ENCODE measurements at regions not wholly inside any gene's neighbourhood (a gene's known extent, or its start where the extent isn't known, plus 50 kb on each side); places are given as distances from the start of the nearest gene placed in this dataset.

DNA sequence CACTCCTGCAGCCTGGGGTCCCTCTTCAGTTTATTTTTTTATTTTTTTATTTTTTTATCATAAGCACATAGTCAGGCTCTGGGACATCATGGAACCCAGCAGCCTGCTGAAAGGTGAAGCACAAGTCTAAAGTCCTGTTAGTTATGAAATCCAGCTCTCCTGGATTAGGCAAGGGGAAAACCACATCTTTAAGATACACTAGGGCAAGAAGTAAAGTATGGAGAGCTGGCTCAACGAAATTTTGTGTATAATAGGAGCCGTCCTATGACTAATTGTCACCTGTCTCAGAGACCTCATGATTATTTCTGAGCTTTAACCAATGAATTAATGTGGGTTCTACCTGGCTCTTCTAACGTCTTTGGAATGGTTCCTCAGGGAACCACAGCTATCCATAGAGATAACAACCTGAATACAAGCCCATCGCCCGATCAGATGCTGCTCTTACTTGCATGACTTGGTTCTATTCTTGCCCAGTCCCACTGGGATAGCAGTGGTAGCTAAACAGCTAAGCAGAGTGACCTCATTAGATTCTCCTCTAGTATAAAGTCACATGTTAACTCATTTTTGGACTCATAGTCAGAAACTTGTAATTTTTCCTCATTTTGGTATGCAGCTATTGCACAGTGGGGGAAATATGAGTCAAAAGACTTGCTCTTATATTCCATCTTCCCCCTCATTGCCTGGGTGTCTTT lies 122.7 kb downstream of the LMO4 start:
- Histone ChIP-seq H3K27ac (no peak overlapping the region), H3K4me3 (no peak overlapping the region), H3K4me1 (peaks cover 5% of the 10 kb centered on the region), H3K27me3 (no peaks in the 10 kb centered on the region), H3K36me3 (no peaks in the 10 kb centered on the region), H3K9me3 (no peaks in the 10 kb centered on the region)
- no peak for DNase-seq (ENCODE audit: extremely low spot score in 2 of 2)
- intact Hi-C loops (cut with DNase I), result no loop called here
- TF ChIP-seq POLR2AphosphoS5 (IDR thresholded peaks at IDR 0.05; ENCODE audit: insufficient read depth in 1 of 2, low read depth in 1 of 2), result no peak

DNA sequence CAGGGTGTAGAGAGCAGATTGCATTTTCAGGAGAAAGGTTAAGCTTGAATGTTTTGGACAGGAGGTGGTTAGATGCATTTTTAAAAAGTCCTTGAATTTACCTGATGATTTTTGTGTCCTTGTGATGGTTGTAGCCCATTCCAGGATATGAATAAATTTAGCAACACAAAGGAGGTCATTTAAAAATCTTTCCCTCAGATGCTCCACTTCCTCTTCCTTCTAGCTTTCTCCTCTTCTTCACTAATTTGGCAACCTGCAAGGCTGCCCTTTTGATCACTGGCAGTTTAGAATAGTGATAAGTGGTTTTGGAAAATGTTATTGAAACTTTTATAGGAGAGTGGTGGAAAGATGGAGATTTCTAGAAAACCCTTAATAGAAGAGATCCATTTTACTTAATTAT lies 124.0 kb downstream of the LMO4 start:
- no peak overlapping the region for H3K4me3 ChIP-seq
- no peaks in the 10 kb centered on the region for H3K9me3 ChIP-seq
- TF ChIP-seq POLR2AphosphoS5 (IDR thresholded peaks at IDR 0.05; ENCODE audit: insufficient read depth in 1 of 2, low read depth in 1 of 2) (no peak), POLR2A (IDR thresholded peaks at IDR 0.05) (no peak), CTCF (IDR thresholded peaks at IDR 0.05) (no peak)
- H3K36me3 ChIP-seq, result no peaks in the 10 kb centered on the region
- no peaks in the 10 kb centered on the region for H3K27me3 ChIP-seq
- intact Hi-C loops (cut with DNase I), result no loop called here
- no peak overlapping the region for H3K27ac ChIP-seq
- no peak for DNase-seq (ENCODE audit: extremely low spot score in 2 of 2)
- peaks cover 5% of the 10 kb centered on the region for H3K4me1 ChIP-seq

DNA sequence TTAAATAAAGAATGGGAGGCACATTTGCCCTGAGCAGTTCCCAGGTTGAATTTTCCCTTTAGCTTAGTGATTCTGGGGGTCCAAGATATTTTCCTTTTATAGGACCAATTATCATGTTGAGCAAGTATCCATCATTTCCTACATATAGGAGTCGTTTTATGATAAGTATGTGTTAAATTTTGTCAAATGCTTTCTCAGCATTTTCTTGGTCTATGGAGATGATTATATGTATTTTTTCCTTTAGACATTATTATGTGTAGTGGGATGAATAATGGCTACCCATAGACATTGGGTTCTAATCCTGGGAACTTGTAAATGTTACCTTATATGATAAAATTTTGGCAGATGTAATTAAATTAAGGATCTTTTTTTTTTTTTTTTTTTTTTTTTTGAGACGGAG lies 128.7 kb downstream of the LMO4 start:
- H3K9me3 ChIP-seq, result no peaks in the 10 kb centered on the region
- H3K27me3 ChIP-seq, result no peaks in the 10 kb centered on the region
- H3K4me3 ChIP-seq, result no peak overlapping the region
- DNase-seq (ENCODE audit: extremely low spot score in 2 of 2), result no peak
- H3K27ac ChIP-seq, result no peak overlapping the region
- H3K36me3 ChIP-seq, result no peaks in the 10 kb centered on the region
- H3K4me1 ChIP-seq, result no peaks in the 10 kb centered on the region
- TF ChIP-seq CTCF (IDR thresholded peaks at IDR 0.05) (no peak), POLR2A (IDR thresholded peaks at IDR 0.05) (no peak), POLR2AphosphoS5 (IDR thresholded peaks at IDR 0.05; ENCODE audit: insufficient read depth in 1 of 2, low read depth in 1 of 2) (no peak)
- intact Hi-C loops (cut with DNase I), result no loop called here

- H3K27ac ChIP-seq, result no peak overlapping the region
- no peaks in the 10 kb centered on the region for H3K9me3 ChIP-seq
- H3K27me3 ChIP-seq, result no peaks in the 10 kb centered on the region
- no peak overlapping the region for H3K4me3 ChIP-seq
- H3K36me3 ChIP-seq, result no peaks in the 10 kb centered on the region
- no peaks in the 10 kb centered on the region for H3K4me1 ChIP-seq
- DNase-seq (ENCODE audit: extremely low spot score in 2 of 2), result no peak
- no peak for TF ChIP-seq CTCF (IDR thresholded peaks at IDR 0.05)
- no peak for TF ChIP-seq POLR2A (IDR thresholded peaks at IDR 0.05)
- no peak for TF ChIP-seq POLR2AphosphoS5 (IDR thresholded peaks at IDR 0.05; ENCODE audit: insufficient read depth in 1 of 2, low read depth in 1 of 2)
- intact Hi-C loops (cut with DNase I), result loop anchor here (5.0 kb wide), 1 partner anchor 256 kb away; no protein-coding TSS in a partner anchor
These were observed 134.2 kb downstream of the LMO4 start for GRCh38 chr1:87462894-87463293.

- TF ChIP-seq POLR2A (IDR thresholded peaks at IDR 0.05), result no peak
- TF ChIP-seq CTCF (IDR thresholded peaks at IDR 0.05), result no peak
- no peak for TF ChIP-seq POLR2AphosphoS5 (IDR thresholded peaks at IDR 0.05; ENCODE audit: insufficient read depth in 1 of 2, low read depth in 1 of 2)
These were observed 135.4 kb downstream of the LMO4 start for GRCh38 chr1:87464022-87464490.

More at GRCh38 chr1:87464022-87464490, 135.4 kb downstream of the LMO4 start:
- Histone ChIP-seq H3K27me3 (no peaks in the 10 kb centered on the region), H3K27ac (no peak overlapping the region), H3K9me3 (no peaks in the 10 kb centered on the region), H3K36me3 (no peaks in the 10 kb centered on the region), H3K4me3 (no peak overlapping the region), H3K4me1 (no peaks in the 10 kb centered on the region)
- no peak for DNase-seq (ENCODE audit: extremely low spot score in 2 of 2)
- intact Hi-C loops (cut with DNase I), result loop anchor here (5.0 kb wide), 1 partner anchor 257 kb away; no protein-coding TSS in a partner anchor
